C4-2B (cell line): ENCODE measurements at regions not wholly inside any gene's neighbourhood (a gene's known extent, or its start where the extent isn't known, plus 50 kb on each side); places are given as distances from the start of the nearest gene placed in this dataset.

Source experiments
- CTCF ChIP-seq: fragments of 450-650 bp; conservative IDR thresholded peaks from 2 replicates; pipeline ENCODE4 v1.5.1; 2017; ENCODE audit warnings: mild to moderate bottlenecking
- ZFX ChIP-seq: fragments of 450-650 bp; IDR thresholded peaks from 2 replicates; pipeline ENCODE4 v1.6.1; 2017

DNA sequence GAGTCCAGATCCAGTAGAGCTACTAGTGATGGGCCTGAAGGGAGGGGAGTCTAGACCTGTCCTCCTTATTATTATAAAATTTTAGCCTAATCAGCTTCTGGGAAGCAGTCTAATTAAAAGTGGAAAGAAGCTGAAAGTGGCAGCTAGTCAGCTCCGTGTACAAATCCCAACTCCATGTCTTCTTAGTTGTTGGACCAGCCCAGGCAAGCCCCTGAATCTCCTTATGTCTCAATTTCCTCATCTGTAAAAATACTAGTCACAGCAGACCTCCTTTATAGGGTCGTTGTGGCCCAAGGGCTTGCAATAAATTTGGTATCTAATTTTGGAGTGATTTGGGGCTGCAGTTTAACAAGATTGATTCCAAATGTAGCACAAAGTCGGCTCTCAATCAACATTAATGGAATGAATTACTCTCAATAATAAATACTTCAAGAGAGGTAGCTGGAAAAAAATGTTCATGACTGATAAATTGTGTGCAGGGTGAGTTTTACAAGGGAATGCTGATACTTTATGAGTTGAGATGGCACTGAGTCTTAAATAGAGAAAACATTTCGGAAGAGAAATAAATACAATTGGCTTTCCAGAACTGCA, 118.3 kb upstream of the NDUFV2 start:
- TF ChIP-seq ZFX (no peak), CTCF (no peak)
